ENCODE measurements at regions not wholly inside any gene's neighbourhood (a gene's known extent, or its start where the extent isn't known, plus 50 kb on each side); places are given as distances from the start of the nearest gene placed in this dataset.

- TF ChIP-seq, protein P1, sequence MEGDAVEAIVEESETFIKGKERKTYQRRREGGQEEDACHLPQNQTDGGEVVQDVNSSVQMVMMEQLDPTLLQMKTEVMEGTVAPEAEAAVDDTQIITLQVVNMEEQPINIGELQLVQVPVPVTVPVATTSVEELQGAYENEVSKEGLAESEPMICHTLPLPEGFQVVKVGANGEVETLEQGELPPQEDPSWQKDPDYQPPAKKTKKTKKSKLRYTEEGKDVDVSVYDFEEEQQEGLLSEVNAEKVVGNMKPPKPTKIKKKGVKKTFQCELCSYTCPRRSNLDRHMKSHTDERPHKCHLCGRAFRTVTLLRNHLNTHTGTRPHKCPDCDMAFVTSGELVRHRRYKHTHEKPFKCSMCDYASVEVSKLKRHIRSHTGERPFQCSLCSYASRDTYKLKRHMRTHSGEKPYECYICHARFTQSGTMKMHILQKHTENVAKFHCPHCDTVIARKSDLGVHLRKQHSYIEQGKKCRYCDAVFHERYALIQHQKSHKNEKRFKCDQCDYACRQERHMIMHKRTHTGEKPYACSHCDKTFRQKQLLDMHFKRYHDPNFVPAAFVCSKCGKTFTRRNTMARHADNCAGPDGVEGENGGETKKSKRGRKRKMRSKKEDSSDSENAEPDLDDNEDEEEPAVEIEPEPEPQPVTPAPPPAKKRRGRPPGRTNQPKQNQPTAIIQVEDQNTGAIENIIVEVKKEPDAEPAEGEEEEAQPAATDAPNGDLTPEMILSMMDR (IDR thresholded peaks at IDR 0.05; ENCODE audit: extremely low read depth, missing control alignments): no peak
- DNase-seq (ENCODE audit: low spot score): no peak
Measured at GRCh38 chr2:172241222-172241621, 138.5 kb upstream of the DLX2 start.

GRCh38 chr2:172242471-172242870 lies 139.8 kb upstream of the DLX2 start:
- DNase-seq (ENCODE audit: low spot score): no peak
- TF ChIP-seq, protein P1 (IDR thresholded peaks at IDR 0.05; ENCODE audit: extremely low read depth, missing control alignments): no peak

DNA sequence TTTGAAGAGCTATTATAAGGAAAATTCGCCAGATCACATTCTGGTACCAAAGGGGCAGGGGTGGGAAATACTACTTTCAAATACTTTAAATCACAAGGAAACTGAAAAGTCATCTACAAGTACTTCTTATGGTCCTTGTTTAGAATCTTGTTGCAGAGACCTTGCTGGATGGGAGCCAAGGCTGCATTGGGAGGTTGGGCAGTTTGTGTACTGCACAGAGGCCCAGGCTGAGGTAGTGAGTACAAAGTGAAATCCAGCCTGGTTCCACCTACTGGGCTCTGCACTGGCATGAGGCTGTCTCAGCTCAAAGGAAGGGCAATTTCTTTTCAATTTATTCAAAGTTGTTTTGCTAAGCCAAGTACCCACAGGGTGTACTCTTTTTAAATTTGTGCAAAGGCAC lies 140.3 kb upstream of the DLX2 start:
- no peak for DNase-seq (ENCODE audit: low spot score)

GRCh38 chr2:172244419-172245130 lies 141.9 kb upstream of the DLX2 start:
- DNase-seq (ENCODE audit: low spot score): no peak
- TF ChIP-seq, protein P1 (IDR thresholded peaks at IDR 0.05; ENCODE audit: extremely low read depth, missing control alignments): no peak

More for the DNA sequence above, 140.3 kb upstream of the DLX2 start:
- TF ChIP-seq, protein P1 (IDR thresholded peaks at IDR 0.05; ENCODE audit: extremely low read depth, missing control alignments): no peak

GRCh38 chr2:172246649-172247048 lies 143.9 kb upstream of the DLX2 start:
- TF ChIP-seq, protein P1 (IDR thresholded peaks at IDR 0.05; ENCODE audit: extremely low read depth, missing control alignments): no peak
- no peak for DNase-seq (ENCODE audit: low spot score)

- DNase-seq (ENCODE audit: low spot score): no peak
- TF ChIP-seq, protein P1 (IDR thresholded peaks at IDR 0.05; ENCODE audit: extremely low read depth, missing control alignments): no peak
Measured at GRCh38 chr2:172247203-172247602, 144.5 kb upstream of the DLX2 start.

GRCh38 chr2:172248381-172248780 lies 145.7 kb upstream of the DLX2 start:
- TF ChIP-seq, protein P1 (IDR thresholded peaks at IDR 0.05; ENCODE audit: extremely low read depth, missing control alignments): no peak
- DNase-seq (ENCODE audit: low spot score): no peak
